ENCODE measurements at regions not wholly inside any gene's neighbourhood (a gene's known extent, or its start where the extent isn't known, plus 50 kb on each side); places are given as distances from the start of the nearest gene placed in this dataset.

DNA sequence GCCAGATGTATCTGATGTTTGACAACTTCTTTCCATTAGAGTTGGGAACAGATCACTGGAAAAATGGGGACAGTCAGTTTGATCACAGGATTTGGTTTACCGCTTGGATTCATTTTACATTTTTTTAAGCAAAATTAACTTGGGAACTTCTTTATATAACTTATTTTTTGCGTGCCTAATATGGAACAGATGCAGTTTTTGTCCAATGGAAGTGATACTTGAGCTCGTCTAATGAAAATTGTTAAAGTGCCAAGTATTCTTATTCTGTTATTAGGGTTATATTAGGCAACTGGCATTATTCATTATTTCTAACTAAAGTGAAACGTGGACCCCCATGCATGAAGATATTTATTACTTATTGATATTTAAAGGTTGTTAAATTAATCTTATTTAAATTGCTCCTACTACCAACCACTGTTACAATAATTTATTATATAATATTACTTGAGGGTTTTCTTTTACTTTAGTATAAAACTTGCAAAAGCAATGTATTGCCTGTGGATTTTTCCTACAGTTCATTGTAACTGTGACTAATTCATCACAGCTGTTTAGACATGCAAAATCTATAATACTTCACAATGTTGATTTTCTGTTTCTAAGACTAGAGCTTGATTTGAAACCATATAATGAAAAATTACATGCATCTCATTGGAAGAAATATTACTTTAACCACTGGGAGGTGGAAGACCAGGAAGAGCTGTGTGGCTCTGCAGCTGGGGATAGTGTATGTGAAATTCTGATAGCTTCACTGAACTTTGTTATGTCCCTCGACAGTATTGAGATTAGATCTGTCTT is 787.3 kb upstream of the WWC1 start:
- TF ChIP-seq POLR2A (IDR thresholded peaks at IDR 0.05) = no peak
- TF ChIP-seq CTCF (IDR thresholded peaks at IDR 0.05 in 4 of 5, conservative IDR thresholded peaks at IDR 0.05 in 1 of 5) = no peak

All from gastrocnemius medialis (tissue), 4 donors.